Activated naive CD4-positive, alpha-beta T cell treated with anti-CD3 and anti-CD28 coated beads for 36 hours (primary cell): ENCODE measurements at regions not wholly inside any gene's neighbourhood (a gene's known extent, or its start where the extent isn't known, plus 50 kb on each side); places are given as distances from the start of the nearest gene placed in this dataset.
"Not testable (repeated sequence)": the region's sequence is repeated elsewhere in the genome, so short reads cannot be mapped to it uniquely, and the experiment has no call there.

ENCODE experiments used
- CTCF ChIA-PET: fragments of 350-600 bp; sonication (Branson Sonifier 250); formaldehyde crosslinking; loops from one replicate; lab custom pipeline; 2021; ENCODE audit warnings: antibody characterized with exemption; lab: Charles Lee
- DNase-seq: peaks from one replicate; pipeline ENCODE4 v3.0.0-alpha.2; 2020
- H3K27ac Mint-ChIP-seq: one replicate; pipeline ENCODE4 v1.8.0; 2021; ENCODE audit warnings: mild to moderate bottlenecking, mixed read lengths
- H3K27me3 Mint-ChIP-seq: one replicate; pipeline ENCODE4 v1.8.0; 2021; ENCODE audit warnings: low read depth, mixed read lengths
- H3K36me3 Mint-ChIP-seq: one replicate; pipeline ENCODE4 v1.8.0; 2021; ENCODE audit warnings: low read depth, mixed read lengths
- H3K4me1 Mint-ChIP-seq: one replicate; pipeline ENCODE4 v1.8.0; 2021; ENCODE audit warnings: low read depth, mixed read lengths
- H3K4me3 Mint-ChIP-seq: one replicate; pipeline ENCODE4 v1.8.0; 2021; ENCODE audit warnings: mild to moderate bottlenecking, moderate library complexity, mixed read lengths
- H3K9me3 Mint-ChIP-seq: one replicate; pipeline ENCODE4 v1.8.0; 2021; ENCODE audit warnings: mixed read lengths
- intact Hi-C: fragments of 100-400 bp; cut with micrococcal nuclease; formaldehyde crosslinking; loops from one replicate; pipeline ENCODE4 v1.15.1; 2023

DNA sequence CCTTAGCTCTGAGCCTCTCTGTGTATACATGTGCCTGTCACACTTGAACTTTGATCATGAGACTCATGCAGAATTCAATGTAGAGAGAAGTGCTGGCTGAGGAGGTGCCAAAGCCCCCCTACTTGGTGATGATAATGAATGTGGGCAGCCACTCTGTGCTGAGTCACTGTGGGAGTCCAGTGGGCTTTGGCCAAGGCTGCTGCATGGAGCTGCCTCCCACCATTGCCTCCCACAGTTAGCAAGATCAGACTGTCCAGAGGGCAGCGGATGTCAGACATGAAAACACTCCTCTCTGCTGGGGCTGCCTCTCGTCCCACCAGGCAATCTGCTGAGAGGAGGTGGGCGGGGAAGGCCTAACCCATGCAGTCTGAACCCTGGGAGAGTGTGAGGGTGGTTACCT is 180.3 kb downstream of the SH2D4B start:
- H3K36me3 Mint-ChIP-seq, result no peaks in the 10 kb centered on the region
- H3K4me3 Mint-ChIP-seq, result no peak overlapping the region
- H3K4me1 Mint-ChIP-seq, result no peaks in the 10 kb centered on the region
- DNase-seq, result no peak
- H3K27ac Mint-ChIP-seq, result no peak overlapping the region
- intact Hi-C loops, result no loop called here
- H3K9me3 Mint-ChIP-seq, result peaks cover 2% of the 10 kb centered on the region
- no peaks in the 10 kb centered on the region for H3K27me3 Mint-ChIP-seq
- CTCF ChIA-PET, result interaction anchor here (1.5 kb wide), 1 partner anchor 18 kb away, joined by 6 read pairs; no protein-coding TSS in a partner anchor

DNA sequence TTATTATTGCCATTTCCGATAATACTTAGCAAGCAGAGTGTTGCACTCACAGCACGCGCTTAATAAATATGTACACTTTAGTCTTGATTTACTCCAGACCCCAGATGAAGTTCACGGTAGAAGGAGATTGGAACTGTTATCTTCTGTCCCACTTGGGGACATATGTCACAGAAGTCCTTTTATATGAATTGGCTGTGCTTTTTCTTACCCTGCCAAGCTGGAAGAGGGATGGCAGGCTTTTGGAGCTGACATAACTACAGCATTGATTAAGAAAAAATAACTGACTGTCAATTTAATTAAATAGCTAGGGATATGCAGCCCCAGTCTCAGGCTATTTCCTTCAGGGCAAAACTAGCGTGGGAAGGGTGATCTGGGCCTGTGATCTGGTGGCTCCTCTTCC is 182.2 kb downstream of the SH2D4B start:
- Mint-ChIP-seq H3K4me3 (no peak overlapping the region), H3K27ac (no peak overlapping the region), H3K36me3 (no peaks in the 10 kb centered on the region), H3K27me3 (no peaks in the 10 kb centered on the region), H3K9me3 (peaks cover 2% of the 10 kb centered on the region), H3K4me1 (no peaks in the 10 kb centered on the region)
- intact Hi-C loops, result no loop called here
- CTCF ChIA-PET, result no interaction called here
- DNase-seq, result no peak

GRCh38 chr10:80720549-80720948 is 182.8 kb downstream of the SH2D4B start:
- CTCF ChIA-PET, result no interaction called here
- Mint-ChIP-seq H3K4me1 (no peaks in the 10 kb centered on the region), H3K4me3 (no peak overlapping the region), H3K9me3 (peaks cover 2% of the 10 kb centered on the region), H3K27me3 (no peaks in the 10 kb centered on the region), H3K27ac (no peak overlapping the region), H3K36me3 (no peaks in the 10 kb centered on the region)
- no peak for DNase-seq
- intact Hi-C loops, result no loop called here

GRCh38 chr10:80728354-80728753 is 190.7 kb downstream of the SH2D4B start:
- CTCF ChIA-PET, H3K27ac Mint-ChIP-seq, intact Hi-C loops, H3K36me3 Mint-ChIP-seq, DNase-seq, H3K4me3 Mint-ChIP-seq, H3K4me1 Mint-ChIP-seq, H3K9me3 Mint-ChIP-seq: not testable (repeated sequence)
- H3K27me3 Mint-ChIP-seq, result peaks cover 17% of the 10 kb centered on the region

GRCh38 chr10:80729896-80730295 is 192.2 kb downstream of the SH2D4B start:
- CTCF ChIA-PET, result no interaction called here
- intact Hi-C loops, result no loop called here
- no peak for DNase-seq
- Mint-ChIP-seq H3K36me3 (no peaks in the 10 kb centered on the region), H3K27me3 (peaks cover 17% of the 10 kb centered on the region), H3K27ac (no peak overlapping the region), H3K9me3 (no peaks in the 10 kb centered on the region), H3K4me1 (no peaks in the 10 kb centered on the region), H3K4me3 (no peak overlapping the region)

GRCh38 chr10:80730522-80730921 is 192.8 kb downstream of the SH2D4B start:
- Mint-ChIP-seq H3K36me3 (no peaks in the 10 kb centered on the region), H3K27me3 (peaks cover 17% of the 10 kb centered on the region), H3K27ac (no peak overlapping the region), H3K4me1 (no peaks in the 10 kb centered on the region), H3K9me3 (no peaks in the 10 kb centered on the region), H3K4me3 (no peak overlapping the region)
- CTCF ChIA-PET, result no interaction called here
- no peak for DNase-seq
- intact Hi-C loops, result no loop called here

DNA sequence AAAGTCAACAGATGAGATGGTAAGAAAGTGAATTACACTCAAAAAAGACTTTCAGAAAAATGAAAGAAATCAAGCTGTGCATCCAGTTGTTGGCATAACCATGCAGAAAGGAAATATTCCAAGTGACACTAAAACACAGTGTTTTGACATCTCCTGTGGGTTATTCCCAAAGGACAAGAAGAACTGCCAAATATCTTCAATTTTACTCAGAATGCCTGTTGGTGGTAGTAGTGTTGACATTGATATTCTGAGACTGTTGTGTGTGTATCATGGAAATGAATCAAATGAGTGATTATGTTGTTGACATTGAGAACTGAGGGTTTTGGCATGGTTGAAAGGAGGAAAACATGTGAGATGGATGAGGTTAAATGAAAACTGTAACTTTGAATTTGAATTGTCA is 196.9 kb downstream of the SH2D4B start:
- H3K4me3 Mint-ChIP-seq, result no peak overlapping the region
- no peaks in the 10 kb centered on the region for H3K36me3 Mint-ChIP-seq

GRCh38 chr10:80737209-80737608 is 199.5 kb downstream of the SH2D4B start:
- Mint-ChIP-seq H3K4me1 (no peaks in the 10 kb centered on the region), H3K27me3 (peaks cover 12% of the 10 kb centered on the region), H3K9me3 (no peaks in the 10 kb centered on the region), H3K4me3 (no peak overlapping the region), H3K27ac (no peak overlapping the region), H3K36me3 (no peaks in the 10 kb centered on the region)
- intact Hi-C loops, result no loop called here
- CTCF ChIA-PET, result no interaction called here
- no peak for DNase-seq

More for the DNA sequence above, 196.9 kb downstream of the SH2D4B start:
- H3K27me3 Mint-ChIP-seq, result peaks cover 13% of the 10 kb centered on the region
- CTCF ChIA-PET, result no interaction called here
- DNase-seq, result no peak
- no peaks in the 10 kb centered on the region for H3K9me3 Mint-ChIP-seq
- H3K4me1 Mint-ChIP-seq, result no peaks in the 10 kb centered on the region
- H3K27ac Mint-ChIP-seq, result no peak overlapping the region
- intact Hi-C loops, result no loop called here

GRCh38 chr10:80739328-80739727 is 201.6 kb downstream of the SH2D4B start:
- no peaks in the 10 kb centered on the region for H3K36me3 Mint-ChIP-seq
- no peaks in the 10 kb centered on the region for H3K4me1 Mint-ChIP-seq
- no peak for DNase-seq
- no peaks in the 10 kb centered on the region for H3K9me3 Mint-ChIP-seq
- intact Hi-C loops, result no loop called here
- CTCF ChIA-PET, result no interaction called here
- H3K27ac Mint-ChIP-seq, result no peak overlapping the region
- H3K27me3 Mint-ChIP-seq, result peaks cover 8% of the 10 kb centered on the region
- H3K4me3 Mint-ChIP-seq, result no peak overlapping the region

- H3K27me3 Mint-ChIP-seq, result peaks cover 8% of the 10 kb centered on the region
- CTCF ChIA-PET, result no interaction called here
- DNase-seq, result no peak
- H3K9me3 Mint-ChIP-seq, result no peaks in the 10 kb centered on the region
- no peak overlapping the region for H3K4me3 Mint-ChIP-seq
- intact Hi-C loops, result no loop called here
- no peaks in the 10 kb centered on the region for H3K36me3 Mint-ChIP-seq
- no peaks in the 10 kb centered on the region for H3K4me1 Mint-ChIP-seq
- H3K27ac Mint-ChIP-seq, result no peak overlapping the region
Measured at GRCh38 chr10:80739963-80740715, 202.4 kb downstream of the SH2D4B start.

- H3K27me3 Mint-ChIP-seq, result peaks cover 8% of the 10 kb centered on the region
- no peaks in the 10 kb centered on the region for H3K36me3 Mint-ChIP-seq
- no peak overlapping the region for H3K27ac Mint-ChIP-seq
- CTCF ChIA-PET, result no interaction called here
- intact Hi-C loops, result no loop called here
- no peaks in the 10 kb centered on the region for H3K4me1 Mint-ChIP-seq
- H3K9me3 Mint-ChIP-seq, result no peaks in the 10 kb centered on the region
- no peak overlapping the region for H3K4me3 Mint-ChIP-seq
- DNase-seq, result no peak
Measured at GRCh38 chr10:80741278-80741677, 203.6 kb downstream of the SH2D4B start.

DNA sequence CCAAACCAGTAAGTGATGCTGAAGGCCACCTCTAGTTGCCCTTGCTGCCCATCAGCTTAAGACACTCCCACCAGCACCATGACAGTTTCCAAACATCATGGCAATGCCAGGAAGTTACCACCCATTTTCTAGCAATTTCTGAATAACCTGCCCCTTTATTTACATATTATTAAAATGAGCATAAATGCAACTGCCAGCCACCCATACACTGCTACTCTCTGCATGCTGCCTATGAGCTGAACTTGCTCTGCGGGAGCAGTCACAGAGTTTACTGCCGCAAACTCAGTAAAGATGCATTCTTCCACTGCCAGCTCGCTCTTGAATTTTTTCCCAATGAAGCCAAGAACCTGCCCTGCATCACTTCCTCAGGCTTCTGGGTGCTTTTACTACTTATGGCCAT is 212.6 kb downstream of the SH2D4B start:
- H3K27me3 Mint-ChIP-seq, result peaks cover 5% of the 10 kb centered on the region
- no peaks in the 10 kb centered on the region for H3K36me3 Mint-ChIP-seq
- H3K4me1 Mint-ChIP-seq, result no peaks in the 10 kb centered on the region
- no peak overlapping the region for H3K4me3 Mint-ChIP-seq
- DNase-seq, result no peak
- no peaks in the 10 kb centered on the region for H3K9me3 Mint-ChIP-seq
- CTCF ChIA-PET, result interaction anchor here (0.6 kb wide), 3 partner anchors 72 to 1388 kb away, joined by 3 to 4 read pairs (median 3); no protein-coding TSS in a partner anchor
- H3K27ac Mint-ChIP-seq, result no peak overlapping the region
- intact Hi-C loops, result no loop called here

DNA sequence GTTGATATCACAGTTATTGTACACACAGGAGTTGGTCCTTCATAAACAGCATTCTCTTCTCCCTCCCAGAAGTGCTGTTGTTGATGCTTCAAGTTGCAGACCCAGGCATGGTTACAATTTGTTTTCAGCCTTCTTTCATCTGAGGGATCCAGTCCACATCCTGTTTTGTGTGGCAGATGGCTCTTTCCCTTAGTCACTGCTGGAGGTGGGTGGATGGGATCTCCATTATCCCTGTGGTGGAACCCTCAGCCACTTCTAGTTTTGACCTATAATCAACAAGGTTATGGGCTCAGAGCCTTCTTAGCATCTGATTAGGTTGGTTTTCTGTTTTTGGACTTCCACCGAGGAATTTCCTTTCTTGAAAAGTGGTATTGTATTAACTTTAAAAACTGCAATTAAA is 214.2 kb downstream of the SH2D4B start:
- intact Hi-C loops, result no loop called here
- Mint-ChIP-seq H3K9me3 (no peaks in the 10 kb centered on the region), H3K27me3 (peaks cover 8% of the 10 kb centered on the region), H3K4me1 (no peaks in the 10 kb centered on the region), H3K27ac (no peak overlapping the region), H3K36me3 (no peaks in the 10 kb centered on the region), H3K4me3 (no peak overlapping the region)
- CTCF ChIA-PET, result no interaction called here
- no peak for DNase-seq
